Breast epithelium (tissue), 3 donors: ENCODE measurements at regions not wholly inside any gene's neighbourhood (a gene's known extent, or its start where the extent isn't known, plus 50 kb on each side); places are given as distances from the start of the nearest gene placed in this dataset.

ENCODE experiments used
- CTCF ChIP-seq, 3 donors: fragments of 450-650 bp; IDR thresholded peaks; one replicate each; pipeline ENCODE4 v1.5.1; 2016 to 2017; ENCODE audit warnings: antibody characterized with exemption in 3 of 3, mild to moderate bottlenecking in 3 of 3, moderate library complexity in 3 of 3
- POLR2AphosphoS5 ChIP-seq, 3 donors: sonication (generic); formaldehyde crosslinking; IDR thresholded peaks; one replicate each; pipeline ENCODE4 v1.6.1; 2017; ENCODE audit warnings: antibody characterized with exemption in 3 of 3

GRCh38 chr10:65166272-65166671 lies 1645.1 kb downstream of the REEP3 start:
- TF ChIP-seq CTCF (IDR thresholded peaks at IDR 0.05) (no peak), POLR2AphosphoS5 (IDR thresholded peaks at IDR 0.05) (no peak)
